TTC549 (cell line): ENCODE measurements at regions not wholly inside any gene's neighbourhood (a gene's known extent, or its start where the extent isn't known, plus 50 kb on each side); places are given as distances from the start of the nearest gene placed in this dataset.
"Not testable (repeated sequence)": the region's sequence is repeated elsewhere in the genome, so short reads cannot be mapped to it uniquely, and the experiment has no call there.

Experiments used
- FAIRE-seq: peaks from 2 replicates; lab custom pipeline; 2012; peaks lifted over from hg19 to GRCh38; lab: Jason Lieb, UNC

- FAIRE-seq = no peak
These were observed 384.2 kb downstream of the DTWD2 start for GRCh38 chr5:118604106-118604505.

DNA sequence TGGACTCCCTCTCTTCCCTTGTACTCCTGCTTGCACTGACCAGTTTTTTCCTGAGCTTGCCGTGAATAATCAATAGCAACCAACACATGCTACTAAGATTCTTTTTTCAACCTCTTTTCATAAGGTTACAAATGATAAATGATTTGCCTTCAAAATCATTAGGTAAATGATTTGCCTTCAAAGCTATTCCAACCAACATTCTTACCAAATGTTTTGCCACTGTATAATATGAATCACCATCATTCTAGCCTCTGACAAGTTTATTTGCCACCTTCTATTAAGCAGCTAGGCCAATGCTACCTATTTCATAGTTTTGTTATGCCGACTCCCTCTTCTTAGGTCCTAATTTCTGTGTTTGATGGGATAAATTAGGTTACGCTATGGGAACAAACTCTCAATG, 385.1 kb downstream of the DTWD2 start:
- FAIRE-seq = no peak

DNA sequence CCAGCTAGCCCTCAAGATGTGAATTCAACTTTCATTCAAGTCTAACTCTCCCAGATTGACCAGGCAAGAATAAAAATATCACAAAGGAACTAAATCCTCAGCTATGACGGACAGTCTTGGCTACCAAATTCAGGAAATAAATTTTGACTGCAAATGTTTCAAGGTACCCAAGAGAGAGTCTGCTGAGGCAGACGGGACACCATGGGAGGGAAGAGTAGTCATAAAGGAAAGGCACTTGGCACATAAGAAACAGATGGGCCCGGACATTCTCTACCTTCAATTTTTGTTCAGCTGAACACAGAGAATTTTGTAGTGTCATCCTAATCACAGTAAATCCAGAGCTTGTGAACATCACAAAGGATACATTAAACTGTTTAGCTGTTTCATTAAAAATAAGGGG, 390.0 kb downstream of the DTWD2 start:
- no peak for FAIRE-seq

DNA sequence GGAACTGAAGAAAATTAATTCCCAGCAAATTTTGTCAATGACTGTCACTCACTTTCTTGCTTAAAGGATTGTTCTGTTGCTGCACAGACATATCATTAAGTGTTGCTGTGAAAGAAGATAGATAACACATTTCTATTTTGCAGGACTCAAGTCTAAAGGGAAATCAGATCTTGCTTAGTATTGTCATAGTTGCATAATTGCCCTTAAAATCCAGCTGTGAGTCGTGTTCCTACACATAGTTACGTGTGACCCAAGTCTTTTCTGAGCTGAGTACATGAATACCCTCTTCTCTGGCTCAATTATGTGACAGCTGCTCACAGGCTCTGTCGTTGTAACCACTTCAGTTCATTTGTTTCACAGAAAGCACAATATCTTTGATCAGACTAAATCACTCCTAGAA, 390.8 kb downstream of the DTWD2 start:
- no peak for FAIRE-seq

DNA sequence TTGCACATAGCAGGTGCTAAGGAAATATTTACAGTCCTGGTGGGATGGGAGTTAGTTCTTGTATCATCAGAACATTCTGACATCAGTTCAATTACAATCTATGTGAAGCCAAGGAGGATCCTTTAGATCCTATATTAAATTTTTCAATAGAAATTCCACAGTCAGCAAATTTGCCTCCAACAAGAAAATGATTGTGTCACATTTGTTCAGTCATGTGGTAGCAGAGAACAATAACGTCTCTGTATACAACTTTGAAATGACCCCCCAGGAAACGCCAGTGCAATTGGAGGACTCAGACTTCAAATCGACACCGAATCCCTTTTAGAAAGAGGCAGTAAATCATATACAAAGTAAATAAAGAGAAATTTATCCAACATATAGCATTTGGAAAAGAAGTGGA, 392.1 kb downstream of the DTWD2 start:
- FAIRE-seq = no peak

DNA sequence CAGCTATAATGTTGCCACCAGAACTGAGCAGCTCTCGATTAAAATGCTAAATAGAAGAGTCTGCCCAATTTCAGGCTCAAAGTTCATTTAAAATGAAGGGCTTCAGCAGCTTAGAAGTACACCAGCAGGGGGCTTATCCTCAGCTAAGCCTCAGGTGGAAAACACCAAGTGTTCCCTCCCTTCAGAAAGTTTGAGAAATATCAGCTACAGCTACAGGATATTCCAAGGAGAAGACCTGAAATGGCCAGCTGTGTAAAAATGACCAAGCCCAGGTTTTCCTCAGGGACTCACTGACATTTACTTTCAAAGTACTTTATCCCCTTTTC, 395.4 kb downstream of the DTWD2 start:
- no peak for FAIRE-seq

DNA sequence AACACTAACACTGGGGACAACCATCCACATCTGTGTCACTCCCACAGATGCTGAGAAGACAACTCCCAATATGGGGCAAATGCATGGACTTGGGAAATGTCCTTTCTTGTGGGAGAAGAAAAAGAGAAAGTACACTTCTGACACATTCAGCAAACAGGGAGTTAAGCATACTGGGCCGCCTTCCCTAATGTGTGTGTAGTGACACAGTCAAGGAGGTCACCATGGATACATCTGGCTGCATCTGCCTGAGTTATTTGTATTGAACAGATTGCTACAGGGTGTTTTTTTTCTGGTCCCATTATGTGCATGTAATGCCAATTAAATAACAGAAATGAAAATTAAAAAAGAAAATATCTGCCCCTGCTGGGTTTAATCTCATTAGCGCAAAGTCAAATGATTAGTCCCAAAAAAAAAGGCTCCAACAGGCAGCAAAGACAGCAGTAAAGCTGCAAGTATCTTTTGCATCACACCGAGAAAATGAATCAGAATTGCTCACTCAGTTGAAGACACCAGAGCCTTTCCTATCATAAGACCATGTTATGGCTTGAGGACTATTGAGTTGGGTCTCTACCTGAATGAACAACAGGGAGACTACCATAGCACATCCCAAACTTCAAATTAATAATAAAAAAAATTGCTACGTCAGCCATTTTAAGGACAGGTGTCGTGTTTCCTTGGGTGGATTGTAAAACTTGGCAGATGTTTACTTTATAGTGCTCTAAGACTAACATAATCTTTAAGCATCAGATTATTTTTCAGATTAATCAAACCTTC, 395.9 kb downstream of the DTWD2 start:
- no peak for FAIRE-seq

GRCh38 chr5:118590806-118591205, 397.5 kb downstream of the DTWD2 start:
- no peak for FAIRE-seq

GRCh38 chr5:118580949-118581348, 407.4 kb downstream of the DTWD2 start:
- FAIRE-seq = no peak

GRCh38 chr5:118578093-118578492, 410.3 kb downstream of the DTWD2 start:
- FAIRE-seq = no peak

GRCh38 chr5:118577621-118578020, 410.7 kb downstream of the DTWD2 start:
- no peak for FAIRE-seq

- FAIRE-seq = not testable (repeated sequence)
These were observed 418.1 kb downstream of the DTWD2 start for GRCh38 chr5:118570276-118570675.

- not testable (repeated sequence) for FAIRE-seq
These were observed 418.8 kb downstream of the DTWD2 start for GRCh38 chr5:118569596-118569995.

DNA sequence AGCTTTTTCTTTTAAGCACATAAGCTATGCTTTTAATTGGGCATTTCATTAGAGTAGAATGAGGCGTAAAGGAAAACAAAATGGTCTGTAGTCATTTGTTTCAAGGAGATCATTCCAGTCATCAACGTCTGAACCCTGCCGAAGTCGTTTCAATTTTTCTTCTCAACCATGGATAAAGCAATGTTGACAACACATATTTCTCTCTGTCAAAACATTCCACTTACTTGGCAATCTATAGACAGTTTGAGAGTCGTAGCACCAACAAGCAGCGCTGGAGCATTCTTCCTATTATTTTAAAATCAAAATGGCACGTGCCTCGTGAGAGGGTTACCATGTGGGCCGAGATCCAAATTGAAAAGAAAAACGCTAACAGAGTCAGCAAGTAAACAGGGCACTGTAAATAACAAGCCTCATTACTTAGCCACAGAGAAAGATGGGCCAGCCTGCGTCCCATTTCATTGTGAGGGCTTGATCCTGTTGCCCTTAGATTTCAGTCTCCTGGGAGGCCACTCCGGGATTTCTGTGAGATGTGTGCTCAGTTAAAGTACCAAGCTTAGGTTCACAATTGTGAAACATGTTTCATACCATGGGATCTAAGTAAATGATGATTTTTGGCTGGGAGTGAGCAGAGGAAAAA, 422.9 kb downstream of the DTWD2 start:
- FAIRE-seq = no peak

DNA sequence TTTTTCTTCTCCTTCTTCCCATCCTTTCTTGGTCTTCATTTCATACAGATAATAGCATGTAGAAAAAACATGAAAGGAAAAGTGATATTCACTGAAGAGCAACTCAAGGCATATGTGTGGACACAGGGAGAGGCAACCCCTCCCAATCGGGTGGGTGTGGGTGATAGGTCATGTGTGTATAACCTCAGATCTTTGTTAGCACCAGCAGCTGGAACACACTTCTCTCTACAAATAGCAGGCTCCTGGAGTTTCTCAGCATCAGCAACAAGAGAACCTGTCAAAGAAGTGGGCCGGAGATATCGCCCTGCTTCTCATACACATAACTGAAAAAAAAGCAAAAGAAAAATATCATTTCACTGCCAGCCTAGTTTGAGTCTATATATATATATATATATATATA, 426.4 kb downstream of the DTWD2 start:
- FAIRE-seq = no peak

- no peak for FAIRE-seq
These were observed 427.1 kb downstream of the DTWD2 start for GRCh38 chr5:118561235-118561634.

DNA sequence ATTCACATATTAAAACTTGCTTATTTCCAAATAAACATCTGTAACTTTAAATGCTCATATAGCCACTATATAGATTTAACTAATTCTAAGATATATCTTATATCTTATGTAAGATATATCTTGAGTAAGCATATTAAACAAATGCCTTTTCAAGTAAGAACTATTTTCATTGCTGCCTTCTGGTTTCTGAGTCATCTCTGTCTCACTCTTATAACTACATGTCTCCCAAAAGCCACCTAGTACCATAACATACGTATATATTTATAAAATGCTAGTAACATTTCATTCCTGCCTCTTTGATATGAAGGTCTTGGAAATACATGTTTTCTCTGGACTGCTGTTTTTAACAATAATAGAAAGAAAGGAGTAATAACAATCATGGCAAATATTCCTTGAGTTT, 429.5 kb downstream of the DTWD2 start:
- FAIRE-seq = no peak

DNA sequence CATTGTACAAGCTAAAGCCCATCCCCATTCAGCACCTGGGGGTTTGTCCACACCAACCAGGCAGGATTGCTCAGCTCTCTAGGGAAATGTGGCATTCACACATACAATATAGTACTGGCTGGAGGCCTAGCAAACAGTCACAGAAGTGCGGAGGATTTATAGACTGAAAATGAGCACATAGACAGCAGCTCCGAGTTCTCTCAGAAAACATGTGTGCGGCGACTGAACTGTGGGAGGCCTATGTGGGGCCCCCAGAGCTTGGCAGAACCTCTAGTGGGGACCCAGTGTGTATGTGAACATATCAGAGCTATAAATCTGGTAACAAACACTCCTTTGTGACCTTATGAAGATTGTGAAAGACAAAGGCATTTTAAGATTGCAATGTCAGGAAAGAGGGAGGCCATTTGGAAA, 431.1 kb downstream of the DTWD2 start:
- no peak for FAIRE-seq

DNA sequence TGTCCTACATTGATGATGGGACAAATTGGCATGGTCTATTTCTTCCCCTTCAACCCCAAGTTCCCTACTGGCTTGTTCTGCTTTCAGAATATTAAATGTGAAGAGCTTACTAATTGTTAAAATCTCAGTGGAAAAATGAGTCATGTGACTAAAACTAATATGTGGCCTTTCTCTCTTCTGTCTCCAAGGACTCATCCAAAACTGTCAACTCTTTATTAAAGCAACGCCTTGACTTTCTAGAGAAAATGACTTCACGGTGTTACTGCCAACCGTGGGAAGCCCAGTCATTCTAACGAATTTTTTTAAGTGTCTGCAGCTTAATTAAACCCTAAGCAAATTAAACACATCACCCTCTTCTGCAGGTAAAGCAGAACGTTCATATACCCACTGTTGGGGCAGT, 431.6 kb downstream of the DTWD2 start:
- FAIRE-seq = no peak

GRCh38 chr5:118555727-118556126, 432.6 kb downstream of the DTWD2 start:
- no peak for FAIRE-seq

GRCh38 chr5:118554981-118555380, 433.4 kb downstream of the DTWD2 start:
- FAIRE-seq = no peak

DNA sequence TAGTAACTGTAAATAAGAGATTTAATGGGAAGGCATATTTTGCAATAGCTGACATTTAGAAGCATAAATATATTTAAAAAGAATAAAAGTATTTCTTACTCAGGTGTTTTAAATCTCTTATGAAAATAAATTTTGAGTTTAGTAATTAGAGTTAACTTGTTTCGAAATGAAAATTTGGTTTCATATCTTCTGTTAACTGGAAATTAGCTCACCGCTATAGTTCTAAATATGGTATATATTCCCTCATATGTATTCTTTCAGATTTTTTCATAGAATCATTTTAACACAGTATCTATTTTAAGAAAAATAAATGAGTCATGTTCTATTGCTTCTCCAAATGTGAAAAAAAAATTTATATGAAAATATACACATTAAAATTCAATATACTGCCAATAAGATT, 434.1 kb downstream of the DTWD2 start:
- no peak for FAIRE-seq

DNA sequence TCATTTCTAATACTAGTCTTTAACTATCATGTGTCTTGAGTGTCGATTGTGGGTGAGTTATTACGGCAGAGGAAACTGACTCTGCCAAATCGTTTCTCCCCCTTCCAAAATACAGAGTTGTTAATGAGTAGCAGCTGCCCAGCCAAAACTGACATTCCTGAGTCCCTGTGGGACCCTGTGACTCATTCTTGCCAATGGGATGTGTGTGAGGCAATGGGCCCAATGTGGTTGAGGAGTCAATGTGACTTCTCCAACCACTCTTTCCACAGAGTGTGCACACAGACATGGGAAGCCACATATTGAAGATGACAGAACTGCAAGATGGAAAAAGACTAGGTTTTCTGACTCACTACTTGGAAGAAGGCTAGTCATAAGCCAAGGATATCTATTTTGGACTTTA, 434.7 kb downstream of the DTWD2 start:
- no peak for FAIRE-seq

DNA sequence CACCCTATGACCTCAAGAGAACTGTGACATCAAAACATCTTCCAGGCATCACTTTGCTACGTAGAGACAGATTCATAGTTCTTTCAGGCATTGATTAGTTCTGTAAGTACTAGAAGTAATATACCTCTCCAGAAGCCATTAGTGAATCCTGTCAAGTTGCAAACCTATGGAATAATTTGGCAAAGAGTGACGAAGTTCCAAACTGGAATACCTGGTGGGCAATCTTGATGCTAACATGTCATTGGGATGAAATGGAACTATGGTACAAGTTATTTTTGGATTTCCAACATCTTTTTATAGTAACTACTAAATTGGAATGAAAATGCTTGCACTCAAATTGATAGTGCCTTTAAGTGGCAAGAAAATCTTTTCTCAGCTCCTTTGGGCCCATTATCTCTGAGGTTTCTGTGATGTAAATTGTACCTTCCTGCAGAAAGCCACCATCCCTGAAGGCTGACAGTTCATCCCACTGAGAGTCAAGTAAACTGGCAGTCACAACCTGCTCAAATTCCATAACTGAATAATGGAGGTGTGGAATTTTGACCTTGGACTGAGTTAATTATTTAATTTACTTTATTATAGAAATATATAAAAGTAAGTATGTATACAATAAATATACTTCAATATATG, 435.5 kb downstream of the DTWD2 start:
- FAIRE-seq = no peak
